Right lobe of liver (tissue), 6 donors: ENCODE measurements at regions not wholly inside any gene's neighbourhood (a gene's known extent, or its start where the extent isn't known, plus 50 kb on each side); places are given as distances from the start of the nearest gene placed in this dataset.

Experiments used
- ATAC-seq, 4 donors: fragments of 200-7000 bp; cut with Tn5 transposase; one replicate each; pipeline ENCODE4 v1.9.1; 2020; ENCODE audit warnings: mild to moderate bottlenecking in 4 of 4, moderate library complexity in 4 of 4
- DNase-seq, 3 donors: peaks; one replicate each; pipeline ENCODE4 v3.0.0-alpha.2; 2020
- H3K27ac ChIP-seq, 3 donors: fragments of 200-600 bp; one replicate each; pipeline ENCODE4 v1.8.0; 2022
- H3K27me3 ChIP-seq, 2 donors: fragments of 200-600 bp; one replicate each; pipeline ENCODE4 v1.8.0; 2022
- H3K36me3 ChIP-seq, 4 donors: fragments of 200-600 bp; sonication (generic) in 1 of 4; one replicate each; pipeline versions ENCODE4 v1.5.1 to v1.8.0; 2017 to 2022; ENCODE audit warnings: control low read depth in 1 of 4
- H3K4me1 ChIP-seq, 4 donors: fragments of 200-600 bp; sonication (generic) in 1 of 4; one replicate each; pipeline versions ENCODE4 v1.5.1 to v1.8.0; 2017 to 2022; ENCODE audit warnings: control low read depth in 1 of 4
- H3K4me3 ChIP-seq, 3 donors: fragments of 200-600 bp; one replicate each; pipeline ENCODE4 v1.8.0; 2022
- H3K9me3 ChIP-seq, 4 donors: fragments of 200-600 bp; sonication (generic) in 1 of 4; one replicate each; pipeline versions ENCODE4 v1.5.1 to v1.8.0; 2017 to 2022; ENCODE audit warnings: control low read depth in 1 of 4
- CTCF ChIP-seq, 4 donors: fragments of 200-600 bp in 3 of 4; fragments of 450-650 bp in 1 of 4; IDR thresholded peaks; one replicate each; pipeline versions ENCODE4 v1.5.1 to v1.8.0; 2016 to 2022; ENCODE audit warnings: antibody characterized with exemption in 4 of 4, mild to moderate bottlenecking in 2 of 4
- POLR2A ChIP-seq: fragments of 450-650 bp; IDR thresholded peaks from one replicate; pipeline ENCODE4 v1.6.1; 2017; ENCODE audit warnings: antibody characterized with exemption, mild to moderate bottlenecking
- WGBS: methylation state at CpG from one replicate; pipeline ENCODE4 v1.1.6; 2018; ENCODE audit warnings: low coverage, low lambda C conversion rate; ENCODE audit not compliant: insufficient coverage; ENCODE audit errors: missing lambda C conversion rate; 5-methylcytosine and 5-hydroxymethylcytosine counted together
- intact Hi-C, 2 donors: fragments of 100-400 bp; cut with DNase I; formaldehyde crosslinking; loops; one replicate each; pipeline versions ENCODE4 v1.11.2 to v1.14.1; 2022
- donor health status: DM: no; HTN: yes; CAD: no.
- donor health status: DM: no; HTN: no; CAD: no.
- donor health status: DM: no; HTN: no; CAD: no.
- donor health status: DM: no; HTN: yes; CAD: no.
- donor health status: DM: no; HTN: yes; CAD: no.

GRCh38 chr7:156192921-156193320, 380.7 kb upstream of the SHH start:
- H3K27ac ChIP-seq: no peak overlapping the region
- H3K4me3 ChIP-seq: no peak overlapping the region
- intact Hi-C loops: no loop called here
- no peaks in the 10 kb centered on the region for H3K36me3 ChIP-seq
- DNase-seq (peak in 1 of 3 donors; percentile 3), ATAC-seq (no peak)
- no peaks in the 10 kb centered on the region for H3K9me3 ChIP-seq
- H3K4me1 ChIP-seq: no peaks in the 10 kb centered on the region
- WGBS: 70% methylated on average over 4 of the region's 4 CpGs
- no peak for TF ChIP-seq POLR2A
- no peak for TF ChIP-seq CTCF (IDR thresholded peaks at IDR 0.05)
- no peaks in the 10 kb centered on the region for H3K27me3 ChIP-seq

DNA sequence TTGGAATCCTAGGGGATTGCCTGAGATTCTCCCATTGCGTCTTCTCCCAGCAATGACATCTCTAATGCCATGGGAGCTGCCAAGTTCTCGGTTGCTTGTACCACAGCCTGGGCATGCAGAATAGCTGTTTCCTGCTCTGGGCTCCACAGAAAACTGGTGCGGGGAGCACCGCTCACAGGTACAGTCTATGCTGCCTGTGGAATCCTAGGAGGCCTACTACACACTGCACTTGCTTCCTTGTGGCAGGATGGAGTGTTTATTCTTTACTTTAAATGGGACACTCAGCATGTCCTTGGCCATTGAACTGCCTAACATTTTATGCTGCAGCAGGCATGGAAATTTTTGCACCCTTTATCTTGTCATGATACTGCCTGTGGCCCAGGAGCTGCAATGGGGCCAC, 378.8 kb upstream of the SHH start:
- no peak overlapping the region for H3K27ac ChIP-seq
- DNase-seq: no peak
- intact Hi-C loops: no loop called here
- no peak for ATAC-seq
- H3K4me3 ChIP-seq: no peak overlapping the region
- WGBS: no CpG with 5 or more reads among the region's 4 CpGs
- TF ChIP-seq CTCF (IDR thresholded peaks at IDR 0.05) (no peak), POLR2A (no peak)
- no peaks in the 10 kb centered on the region for H3K36me3 ChIP-seq
- no peaks in the 10 kb centered on the region for H3K4me1 ChIP-seq
- no peaks in the 10 kb centered on the region for H3K27me3 ChIP-seq
- H3K9me3 ChIP-seq: no peaks in the 10 kb centered on the region

- intact Hi-C loops: no loop called here
- WGBS: 90% methylated on average over 2 of the region's 2 CpGs
- H3K9me3 ChIP-seq: no peaks in the 10 kb centered on the region
- DNase-seq (no peak), ATAC-seq (no peak)
- H3K36me3 ChIP-seq: no peaks in the 10 kb centered on the region
- H3K4me3 ChIP-seq: no peak overlapping the region
- TF ChIP-seq POLR2A (no peak), CTCF (IDR thresholded peaks at IDR 0.05) (no peak)
- no peaks in the 10 kb centered on the region for H3K4me1 ChIP-seq
- no peaks in the 10 kb centered on the region for H3K27me3 ChIP-seq
- no peak overlapping the region for H3K27ac ChIP-seq
These were observed 372.8 kb upstream of the SHH start for GRCh38 chr7:156185076-156185475.

- TF ChIP-seq CTCF (IDR thresholded peaks at IDR 0.05) (no peak), POLR2A (no peak)
- peak in 2 of 4 donors; percentile 14 to 47 for ATAC-seq
These were observed 371.9 kb upstream of the SHH start for GRCh38 chr7:156184164-156184563.

More at GRCh38 chr7:156184164-156184563, 371.9 kb upstream of the SHH start:
- Histone ChIP-seq H3K27ac (no peak overlapping the region), H3K9me3 (no peaks in the 10 kb centered on the region), H3K4me3 (no peak overlapping the region), H3K4me1 (no peaks in the 10 kb centered on the region), H3K36me3 (no peaks in the 10 kb centered on the region), H3K27me3 (no peaks in the 10 kb centered on the region)
- WGBS: 44% methylated on average over 1 of the region's 1 CpG
- DNase-seq: no peak
- intact Hi-C loops: no loop called here
